GM12864 (cell line): ENCODE measurements at regions not wholly inside any gene's neighbourhood (a gene's known extent, or its start where the extent isn't known, plus 50 kb on each side); places are given as distances from the start of the nearest gene placed in this dataset.
"Not testable (repeated sequence)": the region's sequence is repeated elsewhere in the genome, so short reads cannot be mapped to it uniquely, and the experiment has no call there.

ENCODE experiments used
- DNase-seq: peaks from one replicate; pipeline ENCODE4 v3.0.0-alpha.2; 2011; ENCODE audit warnings: low read depth
- H3K4me3 ChIP-seq: 2 replicates; pipeline ENCODE4 v1.5.1; 2011; ENCODE audit warnings: mild to moderate bottlenecking, low read depth, low read length, control low read depth
- CTCF ChIP-seq: IDR thresholded peaks from 2 replicates; pipeline ENCODE4 v1.5.1; 2011; ENCODE audit warnings: low read depth, mild to moderate bottlenecking, moderate library complexity, low read length, control low read depth, inconsistent platforms; ENCODE audit errors: missing control alignments

GRCh38 chr13:80824229-80824628 lies 483.3 kb upstream of the SPRY2 start:
- DNase-seq, result no peak
- no peak for TF ChIP-seq CTCF
- H3K4me3 ChIP-seq, result no peak overlapping the region

- TF ChIP-seq CTCF, result no peak
- no peak for DNase-seq
- no peak overlapping the region for H3K4me3 ChIP-seq
These were observed 482.5 kb upstream of the SPRY2 start for GRCh38 chr13:80823472-80823871.

- no peak for TF ChIP-seq CTCF
- DNase-seq, result no peak
- H3K4me3 ChIP-seq, result no peak overlapping the region
These were observed 480.5 kb upstream of the SPRY2 start for GRCh38 chr13:80821466-80821865.

GRCh38 chr13:80817979-80818378 lies 477.1 kb upstream of the SPRY2 start:
- DNase-seq, result no peak
- TF ChIP-seq CTCF, result no peak
- no peak overlapping the region for H3K4me3 ChIP-seq

- no peak for TF ChIP-seq CTCF
- no peak for DNase-seq
- no peak overlapping the region for H3K4me3 ChIP-seq
These were observed 473.6 kb upstream of the SPRY2 start for GRCh38 chr13:80814541-80814940.

- DNase-seq, H3K4me3 ChIP-seq: not testable (repeated sequence)
These were observed 469.4 kb upstream of the SPRY2 start for GRCh38 chr13:80810294-80810693.

- no peak for DNase-seq
These were observed 462.0 kb upstream of the SPRY2 start for GRCh38 chr13:80802946-80803345.

More at GRCh38 chr13:80802946-80803345, 462.0 kb upstream of the SPRY2 start:
- no peak for TF ChIP-seq CTCF
- H3K4me3 ChIP-seq, result no peak overlapping the region
